ENCODE measurements at regions not wholly inside any gene's neighbourhood (a gene's known extent, or its start where the extent isn't known, plus 50 kb on each side); places are given as distances from the start of the nearest gene placed in this dataset.
A peak's percentile ranks its signal among the peaks of the same experiment; 100 is the strongest.

DNA sequence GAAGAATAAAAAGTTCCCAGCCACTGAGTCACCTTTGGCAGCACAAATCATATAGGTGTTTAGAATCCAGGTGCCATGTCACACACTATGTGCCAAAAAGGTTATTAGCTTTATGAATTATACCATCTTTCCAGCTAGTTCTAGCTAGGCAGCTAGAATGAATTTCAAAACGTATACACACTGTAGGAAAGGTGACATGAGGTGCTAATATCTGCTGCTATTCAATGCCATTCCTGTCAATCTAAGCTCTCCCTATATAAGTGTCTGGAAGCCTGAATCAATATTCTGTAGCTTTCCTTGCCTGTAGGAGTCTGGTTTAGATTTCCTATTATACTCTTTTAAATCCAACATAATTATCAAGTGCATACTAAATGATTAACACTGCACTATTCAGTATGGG, 868.6 kb downstream of the GATA3 start:
- DNase-seq, result no peak

GRCh38 chr10:8927705-8928104, 873.2 kb downstream of the GATA3 start:
- no peak for DNase-seq

- no peak for DNase-seq
Measured at GRCh38 chr10:8946451-8946850, 892.0 kb downstream of the GATA3 start.

DNA sequence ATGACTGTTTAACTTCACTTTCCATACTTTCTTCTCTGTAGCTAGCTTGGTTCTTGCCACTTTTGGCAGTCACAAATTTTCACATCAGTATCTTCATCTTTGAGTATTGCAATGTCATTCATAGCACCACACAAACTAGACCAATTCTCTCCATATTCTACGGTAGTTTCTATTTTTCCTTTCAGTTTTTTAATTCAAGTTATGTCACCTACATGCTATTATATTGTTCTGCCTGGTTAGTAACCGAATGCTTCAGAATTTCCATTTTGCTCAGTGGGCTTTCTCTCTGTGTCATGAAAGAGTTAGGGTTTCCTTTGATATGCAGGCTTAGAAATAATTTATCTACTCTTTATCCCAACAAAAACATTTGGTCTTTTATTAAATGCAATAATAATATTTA, 896.5 kb downstream of the GATA3 start:
- no peak for DNase-seq

- no peak for DNase-seq
Measured at GRCh38 chr10:8951440-8952089, 897.1 kb downstream of the GATA3 start.

DNA sequence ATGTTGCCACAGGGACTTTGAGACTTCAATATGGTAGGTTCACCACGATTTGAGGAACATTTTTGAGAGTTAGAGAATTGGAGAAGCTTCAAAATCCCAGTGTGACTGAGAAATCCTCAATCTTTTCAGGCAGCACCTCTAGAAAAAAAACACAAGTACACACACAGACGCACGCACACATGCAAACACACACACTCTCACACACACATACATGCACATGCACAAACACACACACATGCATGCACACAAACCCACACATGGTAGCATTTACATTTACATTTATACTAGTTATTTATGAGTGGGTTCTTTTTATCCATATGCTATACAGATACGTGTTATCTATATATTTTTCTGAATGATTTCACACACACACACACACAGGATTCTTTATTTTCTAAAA, 901.9 kb downstream of the GATA3 start:
- DNase-seq, result no peak

DNA sequence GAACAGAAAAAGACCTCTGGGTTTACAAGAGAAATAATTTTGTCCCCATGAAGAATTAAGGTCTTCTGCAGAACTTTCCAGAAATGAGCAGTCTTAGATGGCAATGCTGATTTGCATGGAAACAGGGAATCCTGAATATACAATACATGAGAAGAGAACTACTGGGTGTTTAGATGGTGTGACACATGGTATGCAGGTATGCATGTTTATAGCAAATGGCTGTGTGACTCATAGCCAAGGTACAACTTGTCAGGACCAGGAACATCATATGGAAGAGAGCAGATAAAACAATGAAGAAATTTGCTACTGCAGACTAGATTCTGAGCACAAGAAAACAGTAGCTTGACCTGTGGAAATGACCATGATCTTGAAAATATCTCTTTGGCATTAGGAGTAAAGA, 907.8 kb downstream of the GATA3 start:
- no peak for DNase-seq

DNA sequence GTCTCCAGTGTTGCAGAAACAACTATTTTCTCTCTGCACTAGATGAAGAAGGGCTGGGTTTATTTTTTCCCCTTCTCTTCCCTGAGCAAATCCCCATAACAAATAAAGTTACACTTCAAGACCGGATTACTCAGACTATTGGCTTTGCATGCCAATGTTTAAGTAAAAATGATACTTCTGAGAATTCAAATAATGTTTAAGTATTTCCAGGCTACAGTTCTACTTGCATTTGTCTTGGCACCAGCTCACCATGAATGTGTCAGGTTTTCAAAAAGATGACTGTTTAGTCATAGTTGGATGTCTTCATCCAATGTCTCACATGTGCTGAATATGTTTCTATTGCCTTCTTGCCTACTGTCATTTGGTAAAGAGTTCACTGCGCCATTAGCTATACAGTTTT, 912.6 kb downstream of the GATA3 start:
- no peak for DNase-seq

DNA sequence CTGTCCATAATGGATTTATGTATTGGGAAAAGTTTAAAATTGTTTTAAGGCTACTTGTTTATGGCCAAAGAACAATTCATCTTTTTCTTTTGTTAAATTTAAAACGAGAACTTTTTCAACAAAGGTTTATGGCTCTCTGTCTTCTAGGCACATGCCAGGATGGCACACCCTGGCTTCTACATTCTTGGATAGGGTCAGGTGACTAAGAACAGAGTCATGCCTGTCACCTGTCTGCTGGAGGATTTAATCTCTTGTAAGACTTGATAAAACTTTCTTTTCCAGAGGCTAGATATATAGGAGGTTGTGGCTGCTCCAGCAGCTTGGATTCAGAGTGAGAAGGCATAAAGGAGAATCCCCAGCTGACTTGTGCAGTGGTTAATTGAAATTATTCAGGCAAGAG, 915.4 kb downstream of the GATA3 start:
- no peak for DNase-seq

DNA sequence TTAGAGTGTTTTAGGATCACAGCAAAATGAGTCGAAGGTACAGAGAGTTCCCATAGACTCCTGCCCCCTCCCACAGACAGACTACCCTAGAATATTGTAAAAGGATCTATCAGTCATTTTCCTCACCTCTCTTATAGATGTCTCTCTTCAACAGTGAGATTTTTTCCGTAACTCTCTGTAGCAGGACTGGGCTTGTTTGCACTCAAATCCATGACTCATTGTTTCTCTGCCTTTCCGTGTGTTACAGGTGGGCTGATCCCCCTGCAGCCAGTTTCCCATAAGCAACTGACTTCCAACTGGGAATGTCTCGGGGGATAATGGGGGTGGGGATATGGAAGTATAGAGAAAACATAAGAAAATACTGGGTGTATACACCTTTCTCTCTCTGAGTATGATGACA, 921.0 kb downstream of the GATA3 start:
- DNase-seq, result no peak

DNA sequence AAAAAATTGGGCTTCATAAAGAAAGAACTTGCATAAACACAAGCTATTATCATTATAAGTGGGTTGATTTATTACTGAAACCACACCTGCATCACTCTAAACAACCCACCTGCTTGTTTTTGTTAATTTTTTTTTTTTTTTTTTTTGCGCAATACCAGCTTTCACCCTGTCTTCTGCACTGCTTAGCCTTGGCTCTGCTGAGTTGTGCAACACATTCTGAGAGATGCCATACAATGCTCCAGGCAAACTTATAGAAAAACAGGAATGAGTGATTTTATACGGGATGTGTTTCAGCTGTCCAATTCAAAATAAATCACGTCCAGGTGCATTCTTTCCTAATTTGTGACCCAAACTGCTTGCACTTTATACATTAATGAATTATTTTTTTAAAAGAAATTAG, 923.6 kb downstream of the GATA3 start:
- DNase-seq, result no peak

- DNase-seq, result no peak
Measured at GRCh38 chr10:8979976-8980375, 925.5 kb downstream of the GATA3 start.

DNA sequence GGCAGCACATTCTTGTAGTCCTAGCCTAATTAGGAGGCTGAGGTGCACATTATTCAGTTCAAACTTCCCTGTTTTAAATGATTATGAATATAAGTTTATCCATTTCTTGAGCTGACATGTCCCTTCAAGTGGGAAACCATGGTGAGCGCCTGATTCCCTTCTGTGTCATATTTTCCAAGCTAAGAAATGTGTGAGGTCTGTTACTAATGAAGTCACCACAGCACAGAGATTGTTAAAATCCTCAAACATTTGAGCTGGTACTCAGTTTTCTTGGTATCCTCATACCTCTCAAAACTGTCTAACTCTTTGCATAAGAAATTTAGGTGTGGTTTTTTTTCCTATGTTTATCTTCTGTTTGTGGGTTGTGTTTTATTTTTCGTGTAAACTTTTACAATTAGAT, 926.8 kb downstream of the GATA3 start:
- no peak for DNase-seq

DNA sequence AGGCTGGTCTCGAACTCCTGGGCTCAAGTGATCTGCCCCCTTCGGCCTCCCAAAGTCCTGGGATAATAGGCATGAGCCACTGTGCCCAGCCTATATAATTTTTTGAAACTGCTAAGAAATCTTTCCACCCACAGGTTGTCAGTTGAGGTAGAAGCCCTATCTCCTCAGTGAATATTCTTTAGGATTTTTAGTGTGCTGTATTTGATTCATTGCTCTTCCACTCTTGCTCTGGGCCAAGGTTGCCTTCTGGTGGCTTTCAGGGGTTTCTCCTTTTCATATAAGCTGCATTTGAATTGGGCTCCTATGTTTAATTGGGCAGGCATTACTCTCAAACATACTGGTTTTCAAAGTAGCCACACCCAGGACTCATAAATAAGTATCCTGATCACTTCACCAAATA, 931.2 kb downstream of the GATA3 start:
- no peak for DNase-seq

- DNase-seq, result no peak
Measured at GRCh38 chr10:8986975-8987374, 932.5 kb downstream of the GATA3 start.

DNA sequence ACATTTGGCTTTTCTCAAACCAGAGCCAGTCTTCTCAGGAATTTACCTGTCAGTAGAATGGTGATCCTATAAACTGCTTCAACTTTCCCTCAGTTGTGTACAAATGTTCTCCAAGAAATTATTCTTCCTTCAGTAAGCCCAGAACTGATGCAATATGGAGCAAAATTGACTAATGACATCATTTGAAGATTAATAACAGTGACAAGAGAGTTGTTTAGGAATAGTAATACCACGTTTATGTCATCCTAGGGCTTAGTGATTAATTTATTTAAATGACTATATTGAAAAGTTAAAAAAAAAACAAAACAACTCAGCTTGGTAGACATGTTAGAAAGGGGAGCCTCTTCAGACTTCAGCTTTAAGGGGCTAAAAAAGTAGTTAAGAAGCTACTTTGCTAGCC, 933.2 kb downstream of the GATA3 start:
- no peak for DNase-seq

- DNase-seq, result no peak
Measured at GRCh38 chr10:8990280-8990987, 935.9 kb downstream of the GATA3 start.

DNA sequence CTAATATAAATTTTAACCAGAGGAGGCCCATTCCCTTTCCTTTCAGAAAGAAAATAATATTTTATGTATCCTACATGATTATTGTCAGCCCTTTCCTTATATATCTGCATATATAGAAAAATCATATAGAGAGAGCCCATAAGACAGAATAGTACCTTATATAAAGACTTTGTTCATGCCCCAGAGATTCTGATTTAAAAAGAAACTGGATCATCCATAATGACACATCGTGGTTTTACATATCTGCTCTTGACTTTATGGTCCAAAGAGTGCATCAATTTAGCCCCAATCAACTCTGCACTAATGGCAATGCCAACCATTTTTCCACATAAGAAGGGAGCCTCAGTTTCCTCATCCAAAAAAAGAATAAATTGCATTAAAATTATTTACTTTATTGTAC, 937.5 kb downstream of the GATA3 start:
- DNase-seq, result no peak

DNA sequence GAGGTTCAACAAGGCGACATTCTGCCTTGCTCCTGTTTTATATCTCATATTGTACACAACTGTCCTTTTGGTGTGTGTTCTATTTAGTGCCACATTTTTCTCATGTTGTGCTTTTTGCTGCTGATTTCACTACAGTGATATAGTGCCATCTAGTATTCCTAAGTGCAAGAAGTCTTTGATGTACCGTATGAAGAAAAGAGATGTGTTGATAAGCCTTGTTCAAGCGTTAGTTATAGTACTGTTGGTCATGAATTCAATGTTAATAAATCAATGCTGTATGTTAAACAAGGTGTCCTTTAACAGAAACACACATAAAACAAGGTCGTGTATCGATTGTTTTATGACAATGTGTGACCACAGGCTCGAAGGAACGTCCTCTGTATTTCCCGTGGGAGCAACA, 939.4 kb downstream of the GATA3 start:
- DNase-seq, result no peak

DNA sequence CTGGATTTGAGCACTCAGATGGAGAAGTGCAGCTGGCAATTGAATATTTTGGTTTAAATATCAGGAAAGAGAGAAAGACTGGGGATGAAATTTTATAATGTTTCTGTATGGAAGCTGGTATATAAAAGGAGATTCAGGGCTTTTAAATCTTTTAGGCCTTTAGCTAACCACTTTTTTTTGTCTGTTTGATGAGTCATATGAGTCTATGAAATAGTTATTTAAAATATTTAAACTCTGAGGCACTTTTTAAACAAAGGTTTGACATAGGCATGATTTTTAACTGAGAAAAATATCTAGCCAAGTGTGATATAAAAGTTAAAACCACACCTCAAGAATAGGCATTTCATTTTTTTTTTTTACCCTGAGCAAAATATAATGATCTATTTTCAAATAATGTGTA, 944.3 kb downstream of the GATA3 start:
- DNase-seq, result no peak

DNA sequence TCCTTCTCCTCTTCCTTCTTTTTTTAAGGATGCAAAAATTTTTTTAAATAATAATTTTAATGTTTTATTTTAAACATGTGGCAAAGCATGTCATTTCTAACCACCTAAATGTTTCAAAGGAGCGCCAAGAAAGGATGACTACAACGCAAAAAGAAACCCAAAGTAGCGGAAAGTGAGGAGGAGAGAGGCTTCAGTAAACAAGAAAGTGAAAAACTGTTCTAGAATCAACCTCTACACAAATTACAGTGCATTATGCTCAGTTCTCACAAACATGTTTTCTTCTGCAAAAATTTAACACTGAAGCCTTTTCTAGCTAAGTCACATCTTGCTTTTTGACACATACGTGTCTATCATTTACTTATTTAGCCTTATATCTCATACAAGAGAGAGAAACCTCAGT, 948.6 kb downstream of the GATA3 start:
- DNase-seq, result no peak

DNA sequence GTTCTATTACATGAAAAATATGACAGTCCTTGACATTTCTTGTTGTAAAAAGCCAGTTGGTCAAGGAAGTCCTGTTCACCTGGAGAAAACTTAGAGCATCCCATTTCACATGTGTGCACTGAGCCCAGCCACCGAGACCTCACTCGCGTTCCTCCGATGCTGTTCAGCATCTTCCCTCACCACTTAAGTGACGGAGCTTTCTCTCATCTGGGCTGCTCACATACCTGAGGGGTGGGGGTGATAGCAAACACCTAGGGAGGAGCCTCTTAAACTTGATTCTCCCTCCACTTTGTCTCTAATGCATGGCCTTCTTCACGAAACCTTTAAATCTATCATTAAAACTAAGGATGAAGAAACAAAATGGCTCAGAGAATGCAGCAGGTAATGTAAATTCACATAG, 950.2 kb downstream of the GATA3 start:
- DNase-seq, result no peak

- no peak for DNase-seq
Measured at GRCh38 chr10:9009505-9009904, 955.0 kb downstream of the GATA3 start.

- DNase-seq, result peak; percentile 70
Measured at GRCh38 chr10:9010093-9010492, 955.6 kb downstream of the GATA3 start.

Data from CD4-positive, alpha-beta T cell treated with Interleukin-17A for 4 hours (primary cell).